ENCODE measurements at regions not wholly inside any gene's neighbourhood (a gene's known extent, or its start where the extent isn't known, plus 50 kb on each side); places are given as distances from the start of the nearest gene placed in this dataset.

GRCh38 chr6:14063756-14064155 lies 53.8 kb upstream of the CD83 start:
- no peak for DNase-seq (ENCODE audit: low spot score)

- no peak for DNase-seq (ENCODE audit: low spot score)
These were observed 52.2 kb upstream of the CD83 start for GRCh38 chr6:14065350-14065749.

- peak; percentile 80 for DNase-seq (ENCODE audit: low spot score)
These were observed 50.7 kb upstream of the CD83 start for GRCh38 chr6:14066782-14067406.

- no peak for DNase-seq (ENCODE audit: low spot score)
These were observed 49.9 kb upstream of the CD83 start for GRCh38 chr6:14067656-14068055.

Data from umbilical cord (tissue), 1 donor.